SK-MEL-5 (cell line): ENCODE measurements at regions not wholly inside any gene's neighbourhood (a gene's known extent, or its start where the extent isn't known, plus 50 kb on each side); places are given as distances from the start of the nearest gene placed in this dataset.

Experiments used
- DNase-seq: peaks from one replicate; pipeline ENCODE4 v3.0.0-alpha.2; 2016; ENCODE audit warnings: low read depth, low spot score
- in situ Hi-C: cut with HindIII; loops from 2 replicates; pipeline ENCODE4 v1.10.0; 2016; ENCODE audit warnings: low sequenced_read_pairs, high pct_unique_total_duplicates, low pct_unique_long_range_greater_than_20kb

DNA sequence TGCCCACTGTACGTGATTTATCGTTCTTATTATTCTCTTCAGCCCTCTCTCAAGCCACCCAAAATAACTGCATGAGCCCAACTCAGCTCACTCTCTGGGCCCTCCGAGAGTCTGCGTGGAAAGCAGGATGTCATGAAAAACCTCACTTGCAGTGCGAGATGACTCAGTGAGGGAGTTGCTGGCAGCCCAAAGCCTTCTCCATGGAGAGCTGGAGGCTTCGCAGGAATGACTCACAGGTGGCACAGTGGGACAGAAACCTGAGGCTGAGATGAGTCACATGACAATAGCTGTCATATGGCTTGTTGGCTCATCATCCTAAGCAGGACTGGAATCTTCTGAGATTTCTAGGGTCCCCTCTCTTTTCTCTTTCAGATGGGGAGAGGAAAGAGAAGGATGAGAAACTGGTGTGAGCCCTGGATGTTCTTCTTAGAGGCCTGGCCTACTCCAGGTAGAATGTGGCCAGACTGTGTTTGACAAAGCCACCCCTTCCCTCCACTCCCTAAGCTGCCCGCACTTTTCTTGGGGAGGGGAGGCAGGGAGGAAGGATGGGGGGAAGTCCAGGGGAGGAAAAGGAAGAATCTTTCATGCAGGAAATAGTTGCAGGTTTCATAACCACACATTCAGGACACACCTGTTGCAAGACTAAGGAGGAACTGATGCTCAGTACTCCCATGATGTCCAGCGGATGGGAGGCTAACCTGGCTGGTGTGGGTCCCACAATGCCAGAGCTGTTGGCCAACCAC lies 160.6 kb upstream of the RPL38 start:
- in situ Hi-C loops, result no loop called here

GRCh38 chr17:74043976-74044375 lies 159.5 kb upstream of the RPL38 start:
- DNase-seq, result no peak
- in situ Hi-C loops, result no loop called here

More for the DNA sequence above, 160.6 kb upstream of the RPL38 start:
- DNase-seq, result peak; percentile 30

GRCh38 chr17:74045608-74046280 lies 157.7 kb upstream of the RPL38 start:
- in situ Hi-C loops, result no loop called here
- DNase-seq, result peak; percentile 45

DNA sequence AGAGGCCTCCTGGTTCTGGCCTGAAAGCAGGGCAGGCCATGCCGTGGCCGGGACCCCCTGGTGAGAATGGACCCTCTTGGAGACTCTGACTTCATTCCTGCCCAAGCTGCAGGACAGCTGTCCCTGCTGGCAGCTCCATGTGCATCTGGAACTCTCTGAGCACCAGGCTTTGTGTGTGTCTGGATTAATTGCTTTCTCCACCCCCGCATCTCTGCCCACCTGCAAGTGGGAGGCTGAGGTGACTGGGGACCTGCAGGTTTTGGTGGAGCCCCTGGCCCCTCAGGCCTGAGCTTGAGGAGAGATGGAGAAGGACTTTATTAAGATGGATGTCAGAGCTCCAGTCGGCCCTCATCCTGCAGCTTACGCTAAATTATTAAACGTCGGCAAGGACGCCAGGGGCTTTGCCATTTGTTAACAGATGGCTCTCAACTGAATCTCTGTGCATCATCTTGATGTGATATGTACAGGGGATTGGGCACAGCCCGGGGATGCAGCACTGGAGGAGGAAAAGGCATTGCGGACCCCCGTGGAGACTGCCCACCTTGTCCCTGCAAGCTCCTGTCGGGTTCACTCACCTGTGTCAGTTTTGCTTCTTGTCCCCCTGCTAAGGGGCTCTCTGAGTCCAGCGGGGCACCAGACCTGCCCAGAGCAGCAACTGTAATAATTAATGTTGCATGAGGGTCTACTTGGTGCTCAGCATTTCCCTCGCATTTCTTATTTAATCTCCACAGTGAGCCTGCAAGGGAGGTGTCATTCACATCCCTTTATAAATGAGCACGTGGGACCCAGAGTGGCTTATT lies 154.1 kb upstream of the RPL38 start:
- no peak for DNase-seq
- in situ Hi-C loops, result no loop called here

DNA sequence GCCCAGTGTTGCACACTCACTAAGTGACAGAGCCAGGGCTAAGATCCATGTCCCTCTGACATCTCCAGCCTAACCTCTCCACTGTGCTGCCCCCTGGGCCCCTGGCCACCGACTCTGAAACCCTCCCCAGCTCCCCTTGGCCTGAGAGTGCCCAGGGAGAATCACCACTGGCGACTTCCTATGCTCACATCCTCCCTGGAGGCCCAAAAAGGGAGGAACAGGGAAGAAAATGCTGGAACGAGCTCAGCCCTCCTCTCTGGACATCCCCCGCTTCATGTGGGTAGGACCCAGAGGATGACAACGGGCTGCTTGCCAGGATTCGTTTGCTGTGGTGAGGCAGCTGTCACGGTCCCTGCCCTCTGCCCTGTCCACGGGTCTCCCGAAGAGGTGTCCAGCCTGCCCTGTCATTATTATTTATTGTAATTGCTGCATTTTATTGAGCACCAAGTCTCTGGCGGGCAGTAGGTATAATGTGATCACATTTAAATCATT lies 153.5 kb upstream of the RPL38 start:
- in situ Hi-C loops, result no loop called here
- no peak for DNase-seq

DNA sequence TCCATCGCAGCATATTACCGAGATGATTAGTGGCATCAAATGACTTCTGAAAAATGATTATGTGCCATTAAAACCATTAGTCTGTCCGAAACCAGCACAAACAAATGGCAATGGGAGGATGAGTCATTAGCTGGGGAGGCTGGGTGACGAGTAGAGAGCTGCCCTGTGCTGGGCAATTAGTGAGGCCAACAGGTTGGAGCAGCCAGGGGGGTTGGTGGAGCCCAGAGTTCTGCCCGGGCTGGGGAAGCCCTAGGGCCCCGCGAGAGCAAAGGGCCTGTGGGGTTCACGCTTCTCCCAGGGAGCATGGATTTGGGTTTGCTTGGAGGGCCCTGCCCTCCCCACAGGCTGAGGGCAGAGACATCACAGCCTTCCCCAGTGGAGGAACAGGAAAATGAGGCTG lies 152.1 kb upstream of the RPL38 start:
- in situ Hi-C loops, result no loop called here
- no peak for DNase-seq

GRCh38 chr17:74052993-74053711 lies 150.3 kb upstream of the RPL38 start:
- in situ Hi-C loops, result no loop called here

DNA sequence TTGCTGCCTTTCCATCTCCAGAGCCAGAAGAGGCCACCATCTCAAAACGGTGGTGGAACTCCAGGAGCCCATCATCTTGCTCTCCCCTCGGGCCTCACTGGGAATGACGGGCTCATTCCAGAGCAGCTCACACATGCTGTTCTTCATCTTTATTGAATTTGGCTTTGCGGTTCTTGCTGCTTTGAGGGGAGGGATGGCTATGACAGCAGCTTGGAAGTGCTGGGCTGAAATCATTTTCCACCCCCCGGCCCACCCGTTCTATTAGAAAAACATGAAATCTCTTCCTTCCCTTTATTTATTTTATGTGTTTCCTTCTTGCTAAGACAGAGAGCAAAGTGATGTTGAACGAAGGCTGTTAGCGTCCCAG lies 149.8 kb upstream of the RPL38 start:
- DNase-seq, result no peak
- in situ Hi-C loops, result no loop called here

More at GRCh38 chr17:74052993-74053711, 150.3 kb upstream of the RPL38 start:
- DNase-seq, result no peak

- in situ Hi-C loops, result no loop called here
- no peak for DNase-seq
Observed at GRCh38 chr17:74054249-74054648, 149.2 kb upstream of the RPL38 start.

DNA sequence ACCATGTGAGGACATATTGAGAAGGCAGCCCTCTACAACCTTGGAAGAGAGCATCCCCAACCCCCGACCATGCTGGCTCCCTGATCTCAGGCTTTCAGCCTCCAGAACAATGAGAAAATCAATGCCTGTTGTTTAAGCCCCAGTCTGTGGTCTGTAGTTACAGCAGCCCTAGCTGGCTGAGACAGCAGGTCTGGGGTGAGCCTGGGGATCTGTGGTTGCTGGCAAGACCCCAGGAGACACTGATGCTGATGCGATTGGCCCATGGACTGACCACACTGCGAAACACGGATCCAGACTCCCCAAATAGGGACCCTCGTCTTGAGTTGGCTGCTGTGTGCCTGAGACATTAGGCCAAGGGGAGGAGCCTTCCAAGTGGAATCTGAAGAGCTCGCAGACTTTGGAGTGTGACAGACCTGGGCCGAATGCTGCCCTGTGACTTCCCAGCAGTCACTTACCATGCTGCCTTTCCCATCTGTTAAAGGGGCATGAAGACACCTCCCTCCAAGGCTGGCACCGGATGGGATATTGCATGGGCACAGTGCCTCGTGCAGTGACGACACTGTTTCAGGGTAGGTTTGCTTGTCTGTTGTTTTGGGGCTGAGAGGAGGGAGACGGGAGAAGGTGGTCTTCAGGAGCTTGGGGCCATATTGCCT lies 147.8 kb upstream of the RPL38 start:
- in situ Hi-C loops, result no loop called here

GRCh38 chr17:74059479-74060240 lies 143.8 kb upstream of the RPL38 start:
- in situ Hi-C loops, result no loop called here
- no peak for DNase-seq

More for the DNA sequence above, 147.8 kb upstream of the RPL38 start:
- no peak for DNase-seq

- in situ Hi-C loops, result no loop called here
- no peak for DNase-seq
Observed at GRCh38 chr17:74061758-74062157, 141.7 kb upstream of the RPL38 start.

DNA sequence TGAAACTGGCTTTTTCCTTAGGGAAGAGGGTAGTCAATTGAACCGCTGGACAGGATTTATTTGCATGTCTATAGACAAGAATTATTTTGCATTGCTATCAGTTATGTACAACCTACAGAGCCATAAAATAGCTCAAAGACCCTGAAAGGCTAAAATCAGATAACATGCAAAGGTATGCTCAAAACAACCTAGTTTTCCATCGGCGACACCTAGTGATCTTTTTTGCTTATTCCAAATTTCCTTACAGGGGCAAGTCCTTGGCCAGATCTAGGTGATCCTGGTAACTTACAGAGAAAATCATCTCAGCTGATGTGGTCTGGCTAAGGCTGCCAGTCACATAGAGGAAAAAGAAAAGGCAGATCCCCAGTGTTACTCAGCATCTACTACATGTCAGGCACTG lies 141.2 kb upstream of the RPL38 start:
- in situ Hi-C loops, result no loop called here

GRCh38 chr17:74063439-74063838 lies 140.0 kb upstream of the RPL38 start:
- in situ Hi-C loops, result no loop called here
- no peak for DNase-seq

More for the DNA sequence above, 141.2 kb upstream of the RPL38 start:
- no peak for DNase-seq

- in situ Hi-C loops, result no loop called here
- DNase-seq, result no peak
Observed at GRCh38 chr17:74070374-74070773, 133.1 kb upstream of the RPL38 start.

GRCh38 chr17:74070998-74071679 lies 132.3 kb upstream of the RPL38 start:
- DNase-seq, result no peak
- in situ Hi-C loops, result no loop called here
